H1 (cell line): ENCODE measurements at regions not wholly inside any gene's neighbourhood (a gene's known extent, or its start where the extent isn't known, plus 50 kb on each side); places are given as distances from the start of the nearest gene placed in this dataset.

ENCODE experiments used
- CTCF ChIA-PET: fragments of 300-600 bp; sonication (Branson Sonifier 250); formaldehyde crosslinking; loops from one replicate; lab custom pipeline; 2021; ENCODE audit not compliant: partially characterized antibody; lab: Charles Lee
- POLR2A ChIA-PET: fragments of 300-600 bp; sonication (Branson Sonifier 250); formaldehyde crosslinking; loops from one replicate; lab custom pipeline; 2021; ENCODE audit warnings: inconsistent platforms; ENCODE audit not compliant: partially characterized antibody; lab: Charles Lee
- DNase-seq, 2 experiments: peaks; one replicate each; pipeline versions ENCODE4 v3.0.0 to v3.0.0-alpha.2; 2010 to 2022; ENCODE audit warnings: low spot score in 2 of 2, low read depth in 1 of 2, mixed read lengths in 1 of 2
- FAIRE-seq: peaks from 2 replicates; lab custom pipeline; 2011; peaks lifted over from hg19 to GRCh38; lab: Jason Lieb, UNC
- H2AFZ ChIP-seq: 2 replicates; pipeline ENCODE4 v1.8.1; 2012; ENCODE audit warnings: low read length, inconsistent platforms
- H2AK5ac ChIP-seq: 2 replicates; pipeline ENCODE4 v1.6.1; 2013; ENCODE audit warnings: low read depth, low read length
- H2BK120ac ChIP-seq: replicated peaks from 2 replicates; pipeline ENCODE3; 2013; ENCODE audit warnings: low read depth, low read length, inconsistent platforms
- H2BK12ac ChIP-seq: 2 replicates; pipeline ENCODE4 v1.6.1; 2013; ENCODE audit warnings: low read depth, low read length
- H2BK15ac ChIP-seq: 2 replicates; pipeline ENCODE4 v1.6.1; 2013; ENCODE audit warnings: low read length
- H2BK20ac ChIP-seq: 2 replicates; pipeline ENCODE4 v1.6.1; 2013; ENCODE audit warnings: low read length
- H2BK5ac ChIP-seq: 2 replicates; pipeline ENCODE4 v1.6.1; 2013; ENCODE audit warnings: low read depth, low read length
- H3K14ac ChIP-seq: 2 replicates; pipeline ENCODE4 v1.6.1; 2013; ENCODE audit warnings: inconsistent platforms; ENCODE audit not compliant: insufficient read length
- H3K18ac ChIP-seq: 2 replicates; pipeline ENCODE4 v1.6.1; 2013; ENCODE audit warnings: low read length; ENCODE audit errors: extremely low read depth
- H3K23ac ChIP-seq: 2 replicates; pipeline ENCODE4 v1.6.1; 2013; ENCODE audit warnings: inconsistent platforms; ENCODE audit not compliant: insufficient read length
- H3K23me2 ChIP-seq: 2 replicates; pipeline ENCODE4 v1.6.1; 2013; ENCODE audit warnings: low read depth, low read length
- H3K27ac ChIP-seq: 2 replicates; pipeline ENCODE4 v1.6.1; 2011; ENCODE audit warnings: low read depth, low read length, inconsistent platforms
- H3K27me3 ChIP-seq, 4 experiments: replicated peaks in 1 of 4; 1 replicate in 1 of 4; 2 replicates in 3 of 4; pipeline versions ENCODE4 v1.6.1 to v1.8.1; 2011 to 2013; ENCODE audit warnings: low read length in 3 of 4, mild to moderate bottlenecking in 3 of 4, inconsistent platforms in 2 of 4, mixed read lengths in 2 of 4, moderate library complexity in 1 of 4; ENCODE audit not compliant: control insufficient read depth in 3 of 4, insufficient read depth in 3 of 4; ENCODE audit errors: extremely low read depth in 1 of 4
- H3K36me3 ChIP-seq, 4 experiments: 2 replicates each; pipeline versions ENCODE4 v1.6.1 to v1.8.1; 2011 to 2013; ENCODE audit warnings: mild to moderate bottlenecking in 4 of 4, low read length in 3 of 4, moderate library complexity in 2 of 4, control low read depth in 1 of 4, inconsistent platforms in 1 of 4; ENCODE audit not compliant: insufficient read depth in 4 of 4, control insufficient read depth in 2 of 4
- H3K4ac ChIP-seq: replicated peaks from 2 replicates; pipeline ENCODE3; 2013; ENCODE audit warnings: low read length, low read depth, mixed read lengths, inconsistent platforms; ENCODE audit not compliant: insufficient read length
- H3K4me1 ChIP-seq, 4 experiments: replicated peaks in 1 of 4; 1 replicate in 1 of 4; 2 replicates in 3 of 4; pipeline versions ENCODE4 v1.6.1 to v1.8.1; 2011 to 2013; ENCODE audit warnings: low read length in 3 of 4, inconsistent platforms in 2 of 4, mixed read lengths in 1 of 4; ENCODE audit not compliant: insufficient read depth in 4 of 4, control insufficient read depth in 3 of 4
- H3K4me2 ChIP-seq, 2 experiments: 2 replicates each; pipeline versions ENCODE4 v1.6.1 to v1.8.1; 2011 to 2013; ENCODE audit warnings: low read depth in 2 of 2, low read length in 2 of 2, control low read depth in 1 of 2, inconsistent platforms in 1 of 2, mild to moderate bottlenecking in 1 of 2; ENCODE audit not compliant: insufficient read depth in 1 of 2
- H3K4me3 ChIP-seq, 4 experiments: fragments of 200-600, 300-600 bp in 1 of 4; sonication (generic), shearing (Covaris generic), sonication (Bioruptor Twin) in 1 of 4; 2 replicates each; pipeline versions ENCODE4 v1.5.1 to v1.8.1; 2011 to 2016; ENCODE audit warnings: low read length in 4 of 4, low read depth in 3 of 4, control low read depth in 2 of 4, inconsistent platforms in 2 of 4, mild to moderate bottlenecking in 2 of 4, mixed read lengths in 1 of 4, moderate library complexity in 1 of 4; ENCODE audit not compliant: insufficient read depth in 2 of 4; ENCODE audit errors: extremely low read depth in 1 of 4
- H3K56ac ChIP-seq: replicated peaks from 2 replicates; pipeline ENCODE3; 2013; ENCODE audit warnings: low read depth, mild to moderate bottlenecking, mixed read lengths, low read length, inconsistent platforms; ENCODE audit not compliant: insufficient read length
- H3K79me1 ChIP-seq: 2 replicates; pipeline ENCODE4 v1.6.1; 2013; ENCODE audit warnings: low read depth, low read length, control low read depth
- H3K79me2 ChIP-seq, 2 experiments: 2 replicates each; pipeline versions ENCODE4 v1.6.1 to v1.8.1; 2012 to 2013; ENCODE audit warnings: low read length in 2 of 2, mild to moderate bottlenecking in 2 of 2, inconsistent platforms in 1 of 2; ENCODE audit not compliant: insufficient read depth in 2 of 2, control insufficient read depth in 1 of 2
- H3K9ac ChIP-seq, 4 experiments: replicated peaks in 1 of 4; 1 replicate in 1 of 4; 2 replicates in 3 of 4; pipeline versions ENCODE4 v1.6.1 to v1.8.1; 2011 to 2013; ENCODE audit warnings: low read depth in 3 of 4, low read length in 3 of 4, control low read depth in 2 of 4, mild to moderate bottlenecking in 2 of 4, moderate library complexity in 2 of 4, inconsistent platforms in 1 of 4; ENCODE audit errors: extremely low read depth in 1 of 4
- H3K9me3 ChIP-seq, 2 experiments: 2 replicates each; pipeline versions ENCODE4 v1.6.1 to v1.8.1; 2012 to 2013; ENCODE audit warnings: mild to moderate bottlenecking in 2 of 2, moderate library complexity in 2 of 2, control low read depth in 1 of 2, inconsistent platforms in 1 of 2, low read depth in 1 of 2, low read length in 1 of 2, mixed read lengths in 1 of 2; ENCODE audit not compliant: insufficient read depth in 2 of 2
- H4K20me1 ChIP-seq, 2 experiments: replicated peaks in 1 of 2; 2 replicates each; pipeline versions ENCODE3 to v1.8.1; 2011 to 2013; ENCODE audit warnings: inconsistent platforms in 2 of 2, low read length in 2 of 2, mild to moderate bottlenecking in 1 of 2; ENCODE audit not compliant: insufficient read depth in 2 of 2, control insufficient read depth in 1 of 2
- H4K5ac ChIP-seq: 2 replicates; pipeline ENCODE4 v1.6.1; 2013; ENCODE audit warnings: low read length, low read depth, mixed read lengths, inconsistent platforms; ENCODE audit not compliant: insufficient read length
- H4K8ac ChIP-seq: 2 replicates; pipeline ENCODE4 v1.8.0; 2013; ENCODE audit warnings: mild to moderate bottlenecking, moderate library complexity, low read length, inconsistent platforms; ENCODE audit not compliant: insufficient read depth; ENCODE audit errors: extremely low read depth
- H4K91ac ChIP-seq: replicated peaks from 2 replicates; pipeline ENCODE3; 2013; ENCODE audit warnings: low read length, mixed read lengths, inconsistent platforms; ENCODE audit not compliant: insufficient read length
- EP300 ChIP-seq, 2 experiments: IDR thresholded peaks; 1 replicate in 1 of 2; 2 replicates in 1 of 2; pipeline ENCODE4 v1.6.1; 2011 to 2012; ENCODE audit warnings: low read depth in 2 of 2, low read length in 2 of 2, mild to moderate bottlenecking in 2 of 2, borderline replicate concordance in 1 of 2, inconsistent platforms in 1 of 2, moderate library complexity in 1 of 2
- GTF2F1 ChIP-seq: IDR thresholded peaks from 2 replicates; pipeline ENCODE4 v1.6.1; 2012; ENCODE audit warnings: low read depth, low read length, improper control_type of control experiment, borderline replicate concordance
- JUN ChIP-seq: IDR thresholded peaks from 2 replicates; pipeline ENCODE4 v1.6.1; 2011; ENCODE audit warnings: low read depth, mild to moderate bottlenecking, improper control_type of control experiment, low read length
- KDM4A ChIP-seq: IDR thresholded peaks from one replicate; pipeline ENCODE4 v1.7.1; 2012; ENCODE audit warnings: low read depth, mild to moderate bottlenecking, moderate library complexity, low read length, inconsistent platforms; ENCODE audit not compliant: severe bottlenecking
- SAP30 ChIP-seq: fragments of 300-600 bp; sonication (generic); IDR thresholded peaks from 2 replicates; pipeline ENCODE4 v1.7.1; 2012; ENCODE audit warnings: low read length, moderate library complexity, mild to moderate bottlenecking, inconsistent platforms; ENCODE audit not compliant: insufficient read depth, insufficient replicate concordance
- SIN3A ChIP-seq, 2 experiments: IDR thresholded peaks in 1 of 2; conservative IDR thresholded peaks in 1 of 2; 2 replicates each; pipeline ENCODE4 v1.6.1; 2011 to 2012; ENCODE audit warnings: low read length in 2 of 2, improper control_type of control experiment in 1 of 2, low read depth in 1 of 2, mild to moderate bottlenecking in 1 of 2
- SIRT6 ChIP-seq: IDR thresholded peaks from one replicate; pipeline ENCODE4 v1.7.1; 2012; ENCODE audit warnings: low read length, inconsistent platforms
- ZNF274 ChIP-seq: IDR thresholded peaks from 2 replicates; pipeline ENCODE4 v1.7.0; 2012; ENCODE audit warnings: low read length, borderline replicate concordance; ENCODE audit errors: extremely low read depth
- TF ChIP-seq, protein P1 (sequence below): IDR thresholded peaks from 2 replicates; pipeline ENCODE4 v1.6.1; 2012; ENCODE audit warnings: low read length, inconsistent platforms
- TF ChIP-seq, protein P2 (sequence below): IDR thresholded peaks from 2 replicates; pipeline ENCODE4 v1.6.1; 2012; ENCODE audit warnings: inconsistent platforms
- TF ChIP-seq, protein P3 (sequence below): IDR thresholded peaks from 2 replicates; pipeline ENCODE4 v1.6.1; 2011; ENCODE audit warnings: low read depth, mild to moderate bottlenecking, low read length; ENCODE audit not compliant: insufficient read depth

DNA sequence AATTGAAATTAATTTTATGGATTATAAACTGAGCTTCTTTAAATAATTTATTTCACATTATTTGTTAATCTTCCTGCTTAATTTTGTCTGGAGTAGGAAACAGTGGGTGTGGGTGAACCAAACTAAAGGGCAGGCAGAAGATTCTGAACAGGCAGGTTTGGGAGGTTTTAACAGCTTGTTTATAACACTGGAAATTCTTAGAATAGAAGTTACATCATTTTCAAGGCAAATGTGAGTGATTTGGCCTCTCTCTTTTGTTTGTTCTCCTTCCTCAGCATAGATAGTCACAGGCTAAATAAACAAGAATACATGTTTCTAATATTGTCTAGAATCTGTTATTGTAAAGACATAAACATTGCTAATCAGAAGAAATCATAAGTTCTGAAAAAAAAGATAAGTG lies 970.9 kb upstream of the NUDT12 start:
- H2AFZ ChIP-seq: 0 out of 2 replicates have a peak overlapping the region, but pooled peaks have one; percentile 25
- H3K14ac ChIP-seq: no peak overlapping the region
- H2BK5ac ChIP-seq: no peak overlapping the region
- POLR2A ChIA-PET: no interaction called here
- H3K4me3 ChIP-seq: no peak overlapping the region
- no peak overlapping the region for H2BK120ac ChIP-seq
- no peaks in the 10 kb centered on the region for H3K23me2 ChIP-seq
- no peak overlapping the region for H3K4me2 ChIP-seq
- no peak overlapping the region for H2BK15ac ChIP-seq
- no peak overlapping the region for H3K4ac ChIP-seq
- no peaks in the 10 kb centered on the region for H3K36me3 ChIP-seq
- H3K27ac ChIP-seq: no peak overlapping the region
- no peak overlapping the region for H4K5ac ChIP-seq
- H3K9me3 ChIP-seq: no peaks in the 10 kb centered on the region
- H3K79me2 ChIP-seq: no peaks in the 10 kb centered on the region
- no peak overlapping the region for H3K56ac ChIP-seq
- TF ChIP-seq, protein P1, sequence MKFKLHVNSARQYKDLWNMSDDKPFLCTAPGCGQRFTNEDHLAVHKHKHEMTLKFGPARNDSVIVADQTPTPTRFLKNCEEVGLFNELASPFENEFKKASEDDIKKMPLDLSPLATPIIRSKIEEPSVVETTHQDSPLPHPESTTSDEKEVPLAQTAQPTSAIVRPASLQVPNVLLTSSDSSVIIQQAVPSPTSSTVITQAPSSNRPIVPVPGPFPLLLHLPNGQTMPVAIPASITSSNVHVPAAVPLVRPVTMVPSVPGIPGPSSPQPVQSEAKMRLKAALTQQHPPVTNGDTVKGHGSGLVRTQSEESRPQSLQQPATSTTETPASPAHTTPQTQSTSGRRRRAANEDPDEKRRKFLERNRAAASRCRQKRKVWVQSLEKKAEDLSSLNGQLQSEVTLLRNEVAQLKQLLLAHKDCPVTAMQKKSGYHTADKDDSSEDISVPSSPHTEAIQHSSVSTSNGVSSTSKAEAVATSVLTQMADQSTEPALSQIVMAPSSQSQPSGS: no peak
- TF ChIP-seq EP300 (IDR thresholded peaks at IDR 0.05; ENCODE audit: borderline replicate concordance in 1 of 2, low read depth in 2 of 2, low read length in 2 of 2): no peak
- no peak for TF ChIP-seq SIN3A (conservative IDR thresholded peaks at IDR 0.05 in 1 of 2, IDR thresholded peaks at IDR 0.05 in 1 of 2; ENCODE audit: low read depth in 1 of 2, low read length in 2 of 2)
- no peak for TF ChIP-seq JUN
- TF ChIP-seq, protein P2, sequence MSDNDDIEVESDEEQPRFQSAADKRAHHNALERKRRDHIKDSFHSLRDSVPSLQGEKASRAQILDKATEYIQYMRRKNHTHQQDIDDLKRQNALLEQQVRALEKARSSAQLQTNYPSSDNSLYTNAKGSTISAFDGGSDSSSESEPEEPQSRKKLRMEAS: no peak
- TF ChIP-seq, protein P3, sequence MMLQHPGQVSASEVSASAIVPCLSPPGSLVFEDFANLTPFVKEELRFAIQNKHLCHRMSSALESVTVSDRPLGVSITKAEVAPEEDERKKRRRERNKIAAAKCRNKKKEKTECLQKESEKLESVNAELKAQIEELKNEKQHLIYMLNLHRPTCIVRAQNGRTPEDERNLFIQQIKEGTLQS: no peak
- TF ChIP-seq GTF2F1: no peak
- no peak for TF ChIP-seq ZNF274
- no peak for TF ChIP-seq SIRT6
- no peak for TF ChIP-seq KDM4A
- TF ChIP-seq SAP30: no peak
- H3K79me1 ChIP-seq: no peaks in the 10 kb centered on the region
- no peak overlapping the region for H4K91ac ChIP-seq
- no peak overlapping the region for H2BK20ac ChIP-seq
- H3K27me3 ChIP-seq: no peaks in the 10 kb centered on the region
- no peak overlapping the region for H2AK5ac ChIP-seq
- H3K23ac ChIP-seq: no peak overlapping the region
- H4K20me1 ChIP-seq: no peaks in the 10 kb centered on the region
- H3K9ac ChIP-seq: no peak overlapping the region
- no peak overlapping the region for H2BK12ac ChIP-seq
- no peak overlapping the region for H4K8ac ChIP-seq
- CTCF ChIA-PET: no interaction called here
- FAIRE-seq (no peak), DNase-seq (no peak)
- H3K18ac ChIP-seq: no peak overlapping the region
- no peaks in the 10 kb centered on the region; a peak in 1 of 7 replicates for H3K4me1 ChIP-seq
